NCI-H2196 (cell line): ENCODE measurements at regions not wholly inside any gene's neighbourhood (a gene's known extent, or its start where the extent isn't known, plus 50 kb on each side); places are given as distances from the start of the nearest gene placed in this dataset.

Experiments used
- DNase-seq: peaks from one replicate; lab custom pipeline; 2025; ENCODE audit not compliant: unreplicated experiment; lab: John Stamatoyannopoulos, UW

GRCh38 chr2:153106802-153107477 lies 371.6 kb downstream of the RPRM start:
- no peak for DNase-seq

- no peak for DNase-seq
Observed at GRCh38 chr2:153105829-153106578, 372.6 kb downstream of the RPRM start.

- DNase-seq: no peak
Observed at GRCh38 chr2:153101187-153101586, 377.4 kb downstream of the RPRM start.

- DNase-seq: no peak
Observed at GRCh38 chr2:153100151-153100550, 378.4 kb downstream of the RPRM start.

GRCh38 chr2:153098073-153098472 lies 379.7 kb downstream of the ARL6IP6 start:
- no peak for DNase-seq

GRCh38 chr2:153096272-153096671 lies 377.9 kb downstream of the ARL6IP6 start:
- DNase-seq: no peak

GRCh38 chr2:153091344-153091743 lies 372.9 kb downstream of the ARL6IP6 start:
- no peak for DNase-seq

- DNase-seq: no peak
Observed at GRCh38 chr2:153079315-153079714, 360.9 kb downstream of the ARL6IP6 start.

- no peak for DNase-seq
Observed at GRCh38 chr2:153077311-153077710, 358.9 kb downstream of the ARL6IP6 start.

GRCh38 chr2:153074207-153074606 lies 355.8 kb downstream of the ARL6IP6 start:
- DNase-seq: no peak

GRCh38 chr2:153072813-153073212 lies 354.4 kb downstream of the ARL6IP6 start:
- no peak for DNase-seq

- no peak for DNase-seq
Observed at GRCh38 chr2:153072077-153072476, 353.7 kb downstream of the ARL6IP6 start.

GRCh38 chr2:153071090-153071489 lies 352.7 kb downstream of the ARL6IP6 start:
- DNase-seq: no peak

- no peak for DNase-seq
Observed at GRCh38 chr2:153068915-153069314, 350.5 kb downstream of the ARL6IP6 start.

- DNase-seq: no peak
Observed at GRCh38 chr2:153068052-153068451, 349.6 kb downstream of the ARL6IP6 start.

- no peak for DNase-seq
Observed at GRCh38 chr2:153059338-153060052, 341.1 kb downstream of the ARL6IP6 start.

GRCh38 chr2:153057743-153058142 lies 339.3 kb downstream of the ARL6IP6 start:
- DNase-seq: no peak

- no peak for DNase-seq
Observed at GRCh38 chr2:153055182-153055581, 336.8 kb downstream of the ARL6IP6 start.

- DNase-seq: no peak
Observed at GRCh38 chr2:153052807-153053559, 334.6 kb downstream of the ARL6IP6 start.

GRCh38 chr2:153047220-153047619 lies 328.8 kb downstream of the ARL6IP6 start:
- DNase-seq: no peak

GRCh38 chr2:153043385-153043784 lies 325.0 kb downstream of the ARL6IP6 start:
- DNase-seq: no peak
